ENCODE measurements at regions not wholly inside any gene's neighbourhood (a gene's known extent, or its start where the extent isn't known, plus 50 kb on each side); places are given as distances from the start of the nearest gene placed in this dataset.

GRCh38 chr6:169965239-169965638 lies 213.8 kb downstream of the ERMARD start:
- H3K4me1 ChIP-seq (ENCODE audit: control insufficient read depth, insufficient read depth, low read length): peaks cover 16% of the 10 kb centered on the region
- DNase-seq (no peak), ATAC-seq (no peak)
- TF ChIP-seq CTCF (IDR thresholded peaks at IDR 0.05): no peak
- H3K36me3 Mint-ChIP-seq: no peaks in the 10 kb centered on the region
- intact Hi-C loops (cut with micrococcal nuclease): no loop called here
- 69% methylated on average over 5 of the region's 6 CpGs for WGBS (ENCODE audit: insufficient coverage)
- no peaks in the 10 kb centered on the region for H3K9me3 Mint-ChIP-seq
- no peaks in the 10 kb centered on the region for H3K9me3 ChIP-seq (ENCODE audit: control insufficient read depth, insufficient read depth, low read length)
- peaks cover 5 to 12% of the 10 kb centered on the region in 2 donors for H3K4me1 Mint-ChIP-seq
- no peak overlapping the region for H3K4me3 ChIP-seq (ENCODE audit: low read length)
- H3K27me3 Mint-ChIP-seq (ENCODE audit: low read depth in 2 of 2): peaks cover 16 to 30% of the 10 kb centered on the region in 2 donors
- no peak overlapping the region for H3K27ac ChIP-seq (ENCODE audit: low read length)
- no peak overlapping the region for H3K27ac Mint-ChIP-seq
- no peak overlapping the region for H3K4me3 Mint-ChIP-seq
- H3K27me3 ChIP-seq (ENCODE audit: control insufficient read depth, insufficient read depth, low read length): peaks cover 5% of the 10 kb centered on the region
- no peaks in the 10 kb centered on the region for H3K36me3 ChIP-seq (ENCODE audit: control insufficient read depth, insufficient read depth, low read length)

- no peak overlapping the region for H3K27ac Mint-ChIP-seq
- WGBS (ENCODE audit: insufficient coverage): 88% methylated on average over 9 of the region's 9 CpGs
Measured at GRCh38 chr6:169964486-169965180, 213.2 kb downstream of the ERMARD start.

GRCh38 chr6:169963581-169964297 lies 212.3 kb downstream of the ERMARD start:
- H3K36me3 ChIP-seq (ENCODE audit: control insufficient read depth, insufficient read depth, low read length): no peaks in the 10 kb centered on the region
- ATAC-seq (no peak), DNase-seq (no peak)
- H3K4me3 ChIP-seq (ENCODE audit: low read length): no peak overlapping the region
- Mint-ChIP-seq H3K27me3 (ENCODE audit: low read depth in 2 of 2) (peaks cover 16 to 31% of the 10 kb centered on the region in 2 donors), H3K36me3 (no peaks in the 10 kb centered on the region), H3K4me1 (peaks cover 5 to 12% of the 10 kb centered on the region in 2 donors), H3K27ac (no peak overlapping the region), H3K9me3 (no peaks in the 10 kb centered on the region), H3K4me3 (no peak overlapping the region)
- 96% methylated on average over 54 of the region's 55 CpGs for WGBS (ENCODE audit: insufficient coverage)
- no peak for TF ChIP-seq CTCF (IDR thresholded peaks at IDR 0.05)
- H3K27me3 ChIP-seq (ENCODE audit: control insufficient read depth, insufficient read depth, low read length): peaks cover 5% of the 10 kb centered on the region
- H3K9me3 ChIP-seq (ENCODE audit: control insufficient read depth, insufficient read depth, low read length): no peaks in the 10 kb centered on the region
- H3K4me1 ChIP-seq (ENCODE audit: control insufficient read depth, insufficient read depth, low read length): peaks cover 26% of the 10 kb centered on the region
- intact Hi-C loops (cut with micrococcal nuclease): no loop called here
- no peak overlapping the region for H3K27ac ChIP-seq (ENCODE audit: low read length)

More at GRCh38 chr6:169964486-169965180, 213.2 kb downstream of the ERMARD start:
- H3K4me1 ChIP-seq (ENCODE audit: control insufficient read depth, insufficient read depth, low read length): peaks cover 17% of the 10 kb centered on the region
- ATAC-seq (no peak), DNase-seq (no peak)
- TF ChIP-seq CTCF (IDR thresholded peaks at IDR 0.05): no peak
- Mint-ChIP-seq H3K9me3 (no peaks in the 10 kb centered on the region), H3K36me3 (no peaks in the 10 kb centered on the region), H3K27me3 (ENCODE audit: low read depth in 2 of 2) (peaks cover 16 to 29% of the 10 kb centered on the region in 2 donors), H3K4me3 (no peak overlapping the region), H3K4me1 (peaks cover 5 to 12% of the 10 kb centered on the region in 2 donors)
- no peaks in the 10 kb centered on the region for H3K36me3 ChIP-seq (ENCODE audit: control insufficient read depth, insufficient read depth, low read length)
- intact Hi-C loops (cut with micrococcal nuclease): no loop called here
- H3K4me3 ChIP-seq (ENCODE audit: low read length): no peak overlapping the region
- H3K9me3 ChIP-seq (ENCODE audit: control insufficient read depth, insufficient read depth, low read length): no peaks in the 10 kb centered on the region
- H3K27ac ChIP-seq (ENCODE audit: low read length): no peak overlapping the region
- peaks cover 5% of the 10 kb centered on the region for H3K27me3 ChIP-seq (ENCODE audit: control insufficient read depth, insufficient read depth, low read length)

Measured in natural killer cell (primary cell).